ENCODE measurements at regions not wholly inside any gene's neighbourhood (a gene's known extent, or its start where the extent isn't known, plus 50 kb on each side); places are given as distances from the start of the nearest gene placed in this dataset.
"Not testable (repeated sequence)": the region's sequence is repeated elsewhere in the genome, so short reads cannot be mapped to it uniquely, and the experiment has no call there.

GRCh38 chr9:28073270-28073669, 500.0 kb upstream of the C9orf72 start:
- in situ Hi-C loops (cut with HindIII; ENCODE audit: low sequenced_read_pairs) = no loop called here

DNA sequence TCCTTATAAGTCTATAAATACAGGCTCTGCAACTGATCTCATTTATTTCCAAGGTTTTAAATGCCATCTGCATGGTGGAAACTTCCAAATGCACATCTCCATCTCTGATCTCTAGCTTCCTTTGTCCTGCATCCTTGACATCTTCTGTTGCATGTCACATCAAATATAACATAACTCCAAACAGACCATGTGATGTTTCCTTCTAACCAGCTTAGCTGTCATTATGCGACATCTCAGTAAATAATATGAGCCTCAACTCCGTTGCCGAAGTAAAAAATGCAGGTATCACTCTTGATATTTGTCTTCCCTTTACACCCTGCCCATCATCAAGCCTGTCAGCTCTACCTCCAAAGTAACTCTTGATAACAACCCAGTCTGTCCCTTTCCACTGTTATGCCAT, 506.4 kb upstream of the C9orf72 start:
- in situ Hi-C loops (cut with HindIII; ENCODE audit: low sequenced_read_pairs) = no loop called here

DNA sequence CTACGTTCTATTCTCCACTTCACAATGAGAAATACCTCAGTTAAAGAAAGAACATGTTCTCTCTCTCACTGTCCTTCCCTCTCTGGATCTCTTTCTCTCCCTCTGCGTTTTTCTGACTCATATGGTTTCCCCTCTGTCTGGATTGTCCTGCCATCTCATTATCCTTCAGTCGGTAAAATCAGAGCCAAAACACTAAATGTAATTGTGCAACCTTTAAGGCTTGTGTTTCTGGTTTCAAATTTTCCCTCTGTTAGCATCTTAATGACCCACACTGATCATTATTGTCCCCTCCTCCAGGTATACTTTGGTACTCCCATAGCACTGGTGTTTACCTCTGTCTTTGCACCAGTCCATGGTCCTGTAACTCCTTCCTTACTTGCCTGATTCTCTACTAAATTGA, 509.4 kb upstream of the C9orf72 start:
- in situ Hi-C loops (cut with HindIII; ENCODE audit: low sequenced_read_pairs) = no loop called here

DNA sequence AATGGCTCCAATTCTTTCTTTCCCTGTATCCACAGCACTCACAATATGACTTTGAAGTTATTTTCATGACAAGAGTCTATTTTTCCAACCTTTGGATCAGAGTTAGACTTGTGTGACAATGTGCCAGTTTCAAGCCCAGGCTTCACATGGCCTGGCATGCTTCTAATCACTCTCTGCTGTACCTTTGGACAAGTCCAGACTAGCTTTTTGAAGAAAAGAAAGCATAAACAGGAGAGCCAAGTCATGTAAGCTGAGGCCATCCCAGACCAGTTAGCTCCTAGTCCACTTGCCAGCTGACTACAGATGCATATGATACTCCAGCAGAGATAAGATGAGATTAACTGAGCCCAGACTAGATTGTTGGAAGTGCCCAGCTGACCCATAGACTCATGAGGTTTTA, 513.6 kb upstream of the C9orf72 start:
- in situ Hi-C loops (cut with HindIII; ENCODE audit: low sequenced_read_pairs) = no loop called here

DNA sequence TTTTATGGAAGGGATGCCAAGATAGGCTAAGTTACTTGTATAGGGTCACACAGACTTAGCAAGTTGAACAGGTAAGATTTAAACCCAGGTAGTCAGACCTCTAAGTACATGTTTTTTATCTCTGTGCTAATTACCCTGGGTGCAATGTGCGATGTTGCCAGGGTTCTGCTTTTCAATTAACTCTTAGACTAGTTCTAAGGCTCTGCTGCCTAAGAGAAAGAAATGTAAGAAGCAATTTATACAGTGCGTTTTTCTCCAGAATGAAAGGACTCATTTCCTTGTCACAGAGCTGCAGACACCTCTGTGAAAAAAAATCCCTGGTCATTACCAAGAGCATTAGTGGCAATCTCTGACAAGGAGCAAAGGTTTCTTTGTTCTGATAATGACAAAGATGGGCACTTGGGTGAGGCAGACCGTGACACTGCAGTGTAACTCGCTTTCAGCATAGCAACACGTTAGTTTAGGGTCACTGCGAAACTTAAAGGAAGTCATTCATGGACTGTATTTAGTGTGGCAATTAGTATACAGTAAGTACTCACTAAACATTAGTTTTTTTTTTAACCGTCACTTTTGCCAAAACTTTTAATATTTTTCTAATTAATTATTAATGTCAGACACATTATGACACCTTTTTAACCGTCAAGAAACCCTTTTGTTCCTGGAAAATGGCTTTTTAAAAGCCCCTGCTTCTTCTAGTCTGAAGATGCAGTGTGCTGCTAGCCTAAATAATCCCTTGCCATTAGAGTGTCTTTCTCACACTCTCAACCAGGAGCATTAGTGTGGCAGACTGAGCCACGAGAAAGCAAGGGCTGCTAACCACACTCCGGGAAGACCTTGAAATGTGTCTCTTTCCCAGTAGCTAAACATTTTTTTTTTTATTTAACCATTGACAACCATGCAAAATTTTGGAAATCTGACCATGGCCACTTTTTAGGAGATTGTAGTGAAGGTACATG, 520.0 kb upstream of the C9orf72 start:
- in situ Hi-C loops (cut with HindIII; ENCODE audit: low sequenced_read_pairs) = no loop called here

GRCh38 chr9:28101509-28101908, 528.2 kb upstream of the C9orf72 start:
- in situ Hi-C loops (cut with HindIII; ENCODE audit: low sequenced_read_pairs) = loop anchor here (5.0 kb wide), 1 partner anchor 34 kb away; no protein-coding TSS in a partner anchor

DNA sequence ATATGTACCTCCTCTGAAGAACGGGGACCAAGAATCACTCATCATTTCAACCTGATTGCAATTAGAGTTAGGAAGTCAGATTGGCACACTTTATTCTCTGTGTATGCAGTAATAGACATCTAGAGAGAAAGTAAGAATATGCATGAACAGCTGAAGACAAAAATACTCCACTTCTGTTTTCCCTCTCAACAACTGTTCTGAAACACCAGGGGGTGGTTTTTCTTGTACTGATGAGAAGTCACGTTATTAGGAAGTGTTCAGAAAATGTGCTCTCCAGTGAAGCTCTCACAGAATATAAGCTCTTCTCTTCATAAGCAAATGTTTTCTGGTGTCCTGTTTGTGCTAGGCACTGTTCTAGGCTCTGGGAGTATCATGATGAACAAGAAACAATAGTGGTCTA, 531.7 kb upstream of the C9orf72 start:
- in situ Hi-C loops (cut with HindIII; ENCODE audit: low sequenced_read_pairs) = no loop called here

GRCh38 chr9:28120184-28120583, 546.9 kb upstream of the C9orf72 start:
- in situ Hi-C loops (cut with HindIII; ENCODE audit: low sequenced_read_pairs) = no loop called here

GRCh38 chr9:28120626-28121025, 547.3 kb upstream of the C9orf72 start:
- in situ Hi-C loops (cut with HindIII; ENCODE audit: low sequenced_read_pairs) = no loop called here

- in situ Hi-C loops (cut with HindIII; ENCODE audit: low sequenced_read_pairs) = no loop called here
These were observed 548.1 kb upstream of the C9orf72 start for GRCh38 chr9:28121366-28121765.

- in situ Hi-C loops (cut with HindIII; ENCODE audit: low sequenced_read_pairs) = no loop called here
These were observed 551.6 kb upstream of the C9orf72 start for GRCh38 chr9:28124917-28125316.

DNA sequence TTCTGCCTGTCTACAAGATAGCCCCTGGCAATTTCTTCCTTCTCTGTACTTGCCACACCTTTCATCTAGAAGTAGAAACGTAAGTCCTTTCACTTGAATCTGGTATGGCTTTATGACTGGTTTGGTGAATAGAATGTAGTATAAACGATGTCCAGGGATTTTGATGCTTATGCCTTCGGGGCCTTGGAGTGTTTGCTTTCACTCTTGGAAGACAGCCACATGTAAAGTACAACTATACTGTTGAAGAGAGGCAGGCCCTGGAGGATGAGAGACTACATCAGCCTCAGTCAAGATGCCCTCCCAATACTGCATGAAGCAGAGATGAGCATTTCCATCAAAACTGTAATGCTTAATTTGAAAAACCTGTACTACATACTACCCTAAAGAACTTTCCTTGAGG, 553.8 kb upstream of the C9orf72 start:
- in situ Hi-C loops (cut with HindIII; ENCODE audit: low sequenced_read_pairs) = no loop called here

DNA sequence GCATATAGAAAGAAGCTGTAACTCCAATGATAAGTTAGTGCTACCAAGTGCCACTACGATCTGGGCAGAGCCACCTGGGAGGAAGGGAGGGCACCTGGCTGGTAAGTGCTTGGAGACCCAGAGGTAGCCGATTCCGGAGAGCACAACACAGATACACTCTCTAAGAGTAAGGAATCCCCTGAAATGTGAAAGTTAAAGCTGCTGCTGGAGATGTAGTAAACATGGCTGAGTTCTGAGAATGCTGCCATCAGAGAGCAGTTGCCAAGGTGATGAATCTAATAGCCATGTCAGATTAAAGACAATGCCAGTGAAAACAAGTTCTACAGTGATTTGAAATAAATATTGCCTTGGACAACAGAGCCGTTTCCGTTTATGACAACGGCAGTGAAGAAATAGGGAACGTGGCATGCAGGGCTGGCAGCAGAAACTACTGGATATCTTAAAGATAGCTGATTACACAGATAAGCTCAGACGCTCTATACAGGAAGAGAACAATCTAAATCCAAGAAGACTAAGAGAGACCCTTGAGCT, 561.2 kb upstream of the C9orf72 start:
- in situ Hi-C loops (cut with HindIII; ENCODE audit: low sequenced_read_pairs) = no loop called here

- in situ Hi-C loops (cut with HindIII; ENCODE audit: low sequenced_read_pairs) = no loop called here
These were observed 562.3 kb upstream of the C9orf72 start for GRCh38 chr9:28135549-28135948.

DNA sequence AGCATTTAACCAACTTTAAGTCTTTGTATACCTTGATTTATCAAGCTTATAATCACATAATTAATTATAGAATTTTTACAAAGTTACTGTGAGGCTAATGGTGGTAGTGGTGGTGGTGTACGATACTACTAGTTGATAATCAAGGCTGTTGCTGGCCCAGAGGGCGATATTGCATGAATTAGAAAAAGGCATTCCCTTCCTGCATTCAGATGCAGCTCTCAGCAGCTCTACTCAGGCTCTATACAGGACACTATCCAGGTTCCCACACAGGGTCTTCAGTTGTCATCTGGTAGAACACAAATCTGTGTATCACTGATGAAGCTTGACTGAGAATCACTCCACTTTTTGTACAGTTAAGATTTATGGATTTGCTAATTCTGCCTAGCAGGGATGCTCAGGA, 562.8 kb upstream of the C9orf72 start:
- in situ Hi-C loops (cut with HindIII; ENCODE audit: low sequenced_read_pairs) = no loop called here

DNA sequence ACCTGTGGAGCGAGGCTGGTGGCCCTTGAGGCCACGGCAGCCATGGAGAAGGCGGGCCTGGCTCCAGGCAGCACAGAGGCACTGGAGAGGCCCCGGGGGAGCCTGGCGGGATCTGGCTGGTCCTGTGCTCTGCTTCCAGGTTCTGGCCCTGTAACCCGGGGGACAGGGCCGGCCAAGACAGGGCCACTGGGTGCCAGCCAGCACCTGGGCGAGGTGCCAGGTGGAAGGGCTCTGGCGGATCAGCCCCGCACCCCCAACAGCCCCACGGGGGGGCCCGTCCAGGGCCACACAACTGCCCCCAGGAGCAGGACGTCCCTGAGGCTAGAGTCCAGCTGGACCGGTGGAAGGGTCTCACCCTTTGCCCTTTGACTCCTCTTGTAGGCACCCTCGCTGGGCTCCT, 574.1 kb upstream of the C9orf72 start:
- in situ Hi-C loops (cut with HindIII; ENCODE audit: low sequenced_read_pairs) = not testable (repeated sequence)

- in situ Hi-C loops (cut with HindIII; ENCODE audit: low sequenced_read_pairs) = not testable (repeated sequence)
These were observed 574.8 kb upstream of the C9orf72 start for GRCh38 chr9:28147923-28148597.

DNA sequence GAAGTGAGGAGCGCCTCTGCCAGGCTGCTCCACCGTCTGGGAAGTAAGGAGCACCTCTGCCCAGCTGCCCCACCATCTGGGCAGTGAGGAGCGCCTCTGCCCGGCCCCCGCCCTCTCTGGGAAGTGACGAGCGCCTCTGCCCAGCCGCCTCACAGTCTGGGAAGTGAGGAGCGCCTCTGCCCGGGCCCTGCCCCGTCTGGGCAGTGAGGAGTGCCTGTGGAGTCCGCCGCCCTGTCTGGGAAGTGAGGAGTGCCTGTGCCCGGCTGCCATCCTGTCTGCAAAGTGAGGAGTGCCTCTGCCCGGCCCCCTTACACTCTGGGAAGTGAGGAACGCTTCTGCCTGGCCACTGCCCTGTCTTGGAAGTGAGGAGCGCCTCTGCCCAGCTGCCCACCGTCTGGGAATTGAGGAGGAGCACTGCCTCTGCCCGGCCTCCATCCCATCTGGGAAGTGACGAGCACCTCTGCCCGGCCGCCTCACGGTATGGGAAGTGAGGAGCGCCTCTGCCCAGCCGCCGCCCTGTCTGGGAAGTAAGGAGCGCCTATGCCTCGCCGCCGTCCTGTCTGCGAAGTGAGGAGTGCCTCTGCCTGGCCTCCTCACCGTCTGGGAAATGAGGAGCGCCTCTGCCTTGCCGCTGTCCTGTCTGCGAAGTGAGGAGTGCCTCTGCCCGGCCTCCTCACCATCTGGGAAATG, 576.2 kb upstream of the C9orf72 start:
- in situ Hi-C loops (cut with HindIII; ENCODE audit: low sequenced_read_pairs) = not testable (repeated sequence)

- in situ Hi-C loops (cut with HindIII; ENCODE audit: low sequenced_read_pairs) = no loop called here
These were observed 581.8 kb upstream of the C9orf72 start for GRCh38 chr9:28155067-28155466.

DNA sequence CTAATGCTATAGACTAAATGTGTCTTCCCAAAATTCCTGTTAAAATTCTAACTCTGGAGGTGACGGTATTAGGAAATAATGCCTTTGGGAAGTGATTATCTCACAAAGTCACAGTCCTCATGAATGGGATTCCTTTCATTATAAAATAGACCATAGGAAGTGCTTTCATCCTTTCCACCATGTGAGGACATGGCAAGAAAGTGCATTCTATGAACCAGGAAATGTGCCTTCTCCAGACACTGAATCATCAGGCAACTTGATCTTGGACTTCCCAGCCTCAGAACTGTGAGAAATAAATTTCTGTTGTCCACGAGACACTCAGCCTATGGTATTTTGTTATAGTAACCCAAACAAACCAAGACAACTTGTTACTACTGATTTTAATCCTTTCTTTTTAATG, 582.4 kb upstream of the C9orf72 start:
- in situ Hi-C loops (cut with HindIII; ENCODE audit: low sequenced_read_pairs) = no loop called here

DNA sequence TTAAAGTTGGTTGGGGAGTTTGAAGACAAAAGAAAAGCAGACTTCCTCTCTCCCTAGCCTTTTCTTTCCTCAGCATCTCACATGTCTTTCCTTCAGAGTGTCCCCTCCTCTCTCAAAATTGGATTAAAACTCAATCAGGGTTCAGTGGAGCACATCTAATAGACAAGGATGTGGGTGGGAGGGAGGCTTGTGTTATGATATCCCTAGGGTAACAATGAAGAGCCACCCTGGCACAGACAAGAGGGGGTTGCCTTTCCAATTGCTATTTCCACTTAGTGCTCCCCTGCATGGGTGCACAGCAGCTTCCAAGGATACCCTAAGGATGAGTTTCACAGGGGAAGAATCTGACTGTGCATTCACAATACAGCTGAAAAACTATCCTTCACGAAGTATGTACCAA, 585.2 kb upstream of the C9orf72 start:
- in situ Hi-C loops (cut with HindIII; ENCODE audit: low sequenced_read_pairs) = no loop called here

Data from DLD1 (cell line).